Progenitor cell of endocrine pancreas (in vitro differentiated cells): ENCODE measurements at regions not wholly inside any gene's neighbourhood (a gene's known extent, or its start where the extent isn't known, plus 50 kb on each side); places are given as distances from the start of the nearest gene placed in this dataset.

Source experiments
- DNase-seq: peaks from one replicate; pipeline ENCODE4 v3.0.0; 2021; ENCODE audit warnings: low spot score; ENCODE audit not compliant: unreplicated experiment
- H3K27ac Mint-ChIP-seq: 2 replicates; pipeline ENCODE4 v1.8.0; 2021; ENCODE audit warnings: mild to moderate bottlenecking, moderate library complexity, mixed read lengths
- H3K27me3 Mint-ChIP-seq: 2 replicates; pipeline ENCODE4 v1.8.0; 2021; ENCODE audit warnings: mixed read lengths
- H3K36me3 Mint-ChIP-seq: 2 replicates; pipeline ENCODE4 v1.8.0; 2022; ENCODE audit warnings: mixed read lengths; ENCODE audit not compliant: insufficient read depth
- H3K4me1 Mint-ChIP-seq: 2 replicates; pipeline ENCODE4 v1.8.0; 2021; ENCODE audit warnings: low read depth, mixed read lengths
- H3K4me3 Mint-ChIP-seq: 2 replicates; pipeline ENCODE4 v1.8.0; 2021; ENCODE audit warnings: low read depth, mild to moderate bottlenecking, moderate library complexity, mixed read lengths
- H3K9me3 Mint-ChIP-seq: 2 replicates; pipeline ENCODE4 v1.8.0; 2021; ENCODE audit warnings: low read depth, mixed read lengths
- CTCF ChIP-seq: fragments of 200-600 bp; sonication (generic); IDR thresholded peaks from one replicate; pipeline ENCODE4 v1.5.0; 2021; ENCODE audit warnings: antibody characterized with exemption, mild to moderate bottlenecking; ENCODE audit not compliant: unreplicated experiment

- no peaks in the 10 kb centered on the region for H3K4me1 Mint-ChIP-seq
- no peak overlapping the region for H3K27ac Mint-ChIP-seq
- no peak for DNase-seq
- H3K36me3 Mint-ChIP-seq: no peaks in the 10 kb centered on the region
- no peaks in the 10 kb centered on the region for H3K27me3 Mint-ChIP-seq
- no peak overlapping the region for H3K4me3 Mint-ChIP-seq
- TF ChIP-seq CTCF: no peak
- H3K9me3 Mint-ChIP-seq: peaks cover 3% of the 10 kb centered on the region
Measured at GRCh38 chr4:125387770-125388169, 73.0 kb downstream of the FAT4 start.

GRCh38 chr4:125388613-125389012 lies 73.9 kb downstream of the FAT4 start:
- TF ChIP-seq CTCF: no peak
- Mint-ChIP-seq H3K36me3 (no peaks in the 10 kb centered on the region), H3K27ac (no peak overlapping the region)

DNA sequence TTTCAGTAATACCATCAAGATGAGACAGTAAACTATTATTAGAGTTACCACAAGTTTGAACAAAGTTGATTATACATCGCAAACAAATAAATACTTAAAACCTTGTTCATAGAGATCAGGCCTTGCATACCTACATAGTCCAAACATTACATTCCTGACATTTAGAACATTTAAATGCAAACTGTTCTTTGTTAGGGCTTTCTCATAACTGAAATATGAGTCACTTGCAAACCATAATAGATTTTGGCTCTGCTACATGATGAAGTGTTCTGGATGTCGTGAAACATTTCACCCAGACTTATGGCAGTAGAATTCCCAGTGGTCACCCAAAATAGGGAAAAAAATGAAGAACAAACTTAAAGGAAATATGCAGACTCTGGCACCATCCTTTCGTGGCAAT lies 75.0 kb downstream of the FAT4 start:
- no peak overlapping the region for H3K4me3 Mint-ChIP-seq
- H3K4me1 Mint-ChIP-seq: no peaks in the 10 kb centered on the region
- no peaks in the 10 kb centered on the region for H3K36me3 Mint-ChIP-seq
- no peak for TF ChIP-seq CTCF
- H3K27me3 Mint-ChIP-seq: no peaks in the 10 kb centered on the region
- H3K27ac Mint-ChIP-seq: no peak overlapping the region
- DNase-seq: no peak
- H3K9me3 Mint-ChIP-seq: peaks cover 3% of the 10 kb centered on the region

More at GRCh38 chr4:125388613-125389012, 73.9 kb downstream of the FAT4 start:
- no peak overlapping the region for H3K4me3 Mint-ChIP-seq
- H3K9me3 Mint-ChIP-seq: peaks cover 3% of the 10 kb centered on the region
- DNase-seq: no peak
- no peaks in the 10 kb centered on the region for H3K4me1 Mint-ChIP-seq
- H3K27me3 Mint-ChIP-seq: no peaks in the 10 kb centered on the region

DNA sequence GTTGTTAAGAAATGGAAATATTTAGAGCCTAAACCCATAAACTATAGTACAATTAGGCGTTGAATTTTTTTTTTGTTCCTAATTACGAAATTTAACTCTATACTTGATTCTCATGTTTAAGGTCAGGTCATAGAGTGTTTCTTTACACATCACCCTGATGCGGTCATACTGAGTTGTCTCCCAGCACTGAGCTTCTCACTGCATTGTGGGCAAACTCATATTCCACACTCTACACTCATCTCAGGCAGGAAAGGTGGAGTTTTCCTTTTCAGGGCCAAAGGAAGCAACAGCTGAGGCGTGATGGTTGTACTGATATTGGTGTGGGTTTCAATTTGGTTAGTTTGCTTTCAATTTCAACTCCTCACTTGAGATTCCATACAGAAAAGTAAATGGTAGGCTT lies 75.4 kb downstream of the FAT4 start:
- no peak for DNase-seq
- Mint-ChIP-seq H3K9me3 (peaks cover 3% of the 10 kb centered on the region), H3K4me1 (no peaks in the 10 kb centered on the region), H3K36me3 (no peaks in the 10 kb centered on the region), H3K4me3 (no peak overlapping the region), H3K27ac (no peak overlapping the region), H3K27me3 (no peaks in the 10 kb centered on the region)
- TF ChIP-seq CTCF: no peak

DNA sequence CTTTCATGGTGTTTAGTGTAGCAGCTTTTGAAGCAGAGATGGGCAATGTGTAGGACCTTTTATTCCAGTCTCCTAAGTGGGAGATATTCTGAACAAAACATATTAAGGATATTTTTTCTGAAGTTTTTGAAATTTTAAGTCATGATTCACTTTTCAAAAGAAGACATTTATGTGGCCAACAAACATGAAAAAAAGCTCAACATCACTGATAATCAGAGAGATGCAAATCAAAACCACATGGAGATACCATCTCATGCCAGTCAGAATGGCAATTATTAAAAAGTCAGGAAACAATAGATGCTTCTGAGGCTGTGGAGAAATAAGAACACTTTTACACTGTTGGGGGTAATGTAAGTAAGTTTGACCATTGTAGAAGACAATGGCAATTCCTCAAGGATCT lies 76.0 kb downstream of the FAT4 start:
- Mint-ChIP-seq H3K27ac (no peak overlapping the region), H3K4me3 (no peak overlapping the region), H3K27me3 (no peaks in the 10 kb centered on the region)

More for the DNA sequence above, 76.0 kb downstream of the FAT4 start:
- Mint-ChIP-seq H3K36me3 (no peaks in the 10 kb centered on the region), H3K4me1 (no peaks in the 10 kb centered on the region), H3K9me3 (peaks cover 3% of the 10 kb centered on the region)
- no peak for DNase-seq
- TF ChIP-seq CTCF: no peak
